Lower leg skin (tissue), 4 donors: ENCODE measurements at regions not wholly inside any gene's neighbourhood (a gene's known extent, or its start where the extent isn't known, plus 50 kb on each side); places are given as distances from the start of the nearest gene placed in this dataset.

Experiments
- DNase-seq, 2 donors: peaks; one replicate each; pipeline ENCODE4 v3.0.0-alpha.2; 2019; ENCODE audit warnings: low spot score in 2 of 2
- H3K4me3 ChIP-seq: fragments of 200-600 bp; sonication (generic); 2 replicates; pipeline ENCODE4 v1.5.1; 2017; ENCODE audit warnings: mild to moderate bottlenecking, low read depth; ENCODE audit not compliant: poor library complexity, severe bottlenecking
- POLR2A ChIP-seq, 2 donors: fragments of 450-650 bp; IDR thresholded peaks; one replicate each; pipeline ENCODE4 v1.6.1; 2016 to 2017; ENCODE audit warnings: antibody characterized with exemption in 2 of 2, mild to moderate bottlenecking in 1 of 2, moderate library complexity in 1 of 2
- WGBS, 2 donors: methylation state at CpG; one replicate each; pipeline ENCODE4 v1.1.5; 2018; 5-methylcytosine and 5-hydroxymethylcytosine counted together
- intact Hi-C: fragments of 100-400 bp; cut with DNase I; formaldehyde crosslinking; loops from one replicate; pipeline ENCODE4 v1.15.0; 2023; ENCODE audit warnings: low total_unique reads
- TF ChIP-seq, protein P1 (sequence below), 3 donors: fragments of 450-650 bp; IDR thresholded peaks; one replicate each; pipeline ENCODE4 v1.5.1; 2016; ENCODE audit warnings: antibody characterized with exemption in 3 of 3, mild to moderate bottlenecking in 3 of 3, moderate library complexity in 2 of 3

DNA sequence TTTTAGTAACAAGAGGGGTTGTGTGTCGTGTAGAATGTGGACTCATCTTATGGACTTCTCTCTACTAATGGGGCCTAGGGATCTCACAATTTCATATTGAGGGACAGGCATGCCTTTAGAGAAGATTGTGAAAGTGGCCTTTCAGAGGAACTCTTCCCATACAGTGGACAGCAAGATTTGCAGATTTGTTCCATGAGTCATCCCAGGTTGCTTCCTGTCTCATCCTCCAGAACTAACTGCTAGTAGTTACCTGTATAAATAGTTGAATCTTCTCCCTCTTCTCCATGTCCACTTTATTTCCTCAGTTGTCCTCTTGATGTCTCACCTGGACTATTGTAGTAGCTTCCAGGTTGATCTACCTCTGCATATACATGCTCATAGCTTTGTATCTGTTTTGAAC lies 997.5 kb upstream of the CTNND2 start:
- H3K4me3 ChIP-seq = no peak overlapping the region
- intact Hi-C loops = no loop called here
- TF ChIP-seq, protein P1, sequence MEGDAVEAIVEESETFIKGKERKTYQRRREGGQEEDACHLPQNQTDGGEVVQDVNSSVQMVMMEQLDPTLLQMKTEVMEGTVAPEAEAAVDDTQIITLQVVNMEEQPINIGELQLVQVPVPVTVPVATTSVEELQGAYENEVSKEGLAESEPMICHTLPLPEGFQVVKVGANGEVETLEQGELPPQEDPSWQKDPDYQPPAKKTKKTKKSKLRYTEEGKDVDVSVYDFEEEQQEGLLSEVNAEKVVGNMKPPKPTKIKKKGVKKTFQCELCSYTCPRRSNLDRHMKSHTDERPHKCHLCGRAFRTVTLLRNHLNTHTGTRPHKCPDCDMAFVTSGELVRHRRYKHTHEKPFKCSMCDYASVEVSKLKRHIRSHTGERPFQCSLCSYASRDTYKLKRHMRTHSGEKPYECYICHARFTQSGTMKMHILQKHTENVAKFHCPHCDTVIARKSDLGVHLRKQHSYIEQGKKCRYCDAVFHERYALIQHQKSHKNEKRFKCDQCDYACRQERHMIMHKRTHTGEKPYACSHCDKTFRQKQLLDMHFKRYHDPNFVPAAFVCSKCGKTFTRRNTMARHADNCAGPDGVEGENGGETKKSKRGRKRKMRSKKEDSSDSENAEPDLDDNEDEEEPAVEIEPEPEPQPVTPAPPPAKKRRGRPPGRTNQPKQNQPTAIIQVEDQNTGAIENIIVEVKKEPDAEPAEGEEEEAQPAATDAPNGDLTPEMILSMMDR (IDR thresholded peaks at IDR 0.05) = no peak
- no peak for TF ChIP-seq POLR2A (IDR thresholded peaks at IDR 0.05)
- DNase-seq = no peak
- WGBS, 2 donors = 41 to 79% methylated on average over 1 of the region's 1 CpG

DNA sequence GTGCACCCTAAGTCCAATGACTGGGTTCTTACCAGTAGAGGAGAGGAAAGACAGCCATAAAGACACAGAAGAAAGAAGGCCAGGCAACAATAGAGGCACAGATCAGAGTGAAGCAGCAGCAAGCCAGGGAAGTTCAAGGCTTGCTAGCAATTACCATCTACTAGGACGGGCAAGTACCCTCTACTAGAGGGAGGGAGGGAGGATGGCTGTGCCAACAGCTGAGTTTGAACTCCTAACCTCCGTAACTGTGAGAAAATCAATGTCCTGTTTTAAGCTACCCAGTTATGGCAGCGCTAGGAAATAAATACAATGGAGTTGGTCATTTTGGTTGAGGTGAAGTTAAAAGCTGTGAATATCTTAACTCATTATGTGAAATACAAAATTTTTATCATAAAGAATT lies 991.8 kb upstream of the CTNND2 start:
- intact Hi-C loops = no loop called here
- WGBS, 2 donors = 76 to 88% methylated on average over 3 of the region's 3 CpGs
- no peak for TF ChIP-seq POLR2A (IDR thresholded peaks at IDR 0.05)
- TF ChIP-seq, protein P1 (IDR thresholded peaks at IDR 0.05) = no peak
- H3K4me3 ChIP-seq = no peak overlapping the region
- DNase-seq = no peak

DNA sequence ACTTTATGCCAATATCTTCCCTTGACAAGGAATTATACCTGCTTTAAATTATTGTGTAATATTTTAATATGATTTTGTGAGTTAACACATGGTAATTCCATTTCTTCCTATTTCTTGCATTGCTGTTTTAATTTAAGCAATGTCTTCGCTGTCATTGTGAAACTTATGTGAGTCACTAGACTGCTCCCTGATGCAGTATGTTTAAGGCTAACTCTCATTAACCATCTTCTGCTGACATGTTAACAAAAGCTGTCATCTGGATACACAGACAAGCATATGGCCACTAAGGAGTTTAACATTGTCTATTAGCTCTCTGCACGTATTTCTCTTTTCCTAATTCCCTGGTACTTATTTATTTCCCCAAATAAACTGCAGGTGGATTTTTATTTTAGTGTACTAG lies 980.8 kb upstream of the CTNND2 start:
- intact Hi-C loops = no loop called here
- TF ChIP-seq, protein P1 (IDR thresholded peaks at IDR 0.05) = no peak
- no peak for TF ChIP-seq POLR2A (IDR thresholded peaks at IDR 0.05)
- no peak overlapping the region for H3K4me3 ChIP-seq
- no peak for DNase-seq
- WGBS, 2 donors = 58 to 71% methylated on average over 2 of the region's 2 CpGs

DNA sequence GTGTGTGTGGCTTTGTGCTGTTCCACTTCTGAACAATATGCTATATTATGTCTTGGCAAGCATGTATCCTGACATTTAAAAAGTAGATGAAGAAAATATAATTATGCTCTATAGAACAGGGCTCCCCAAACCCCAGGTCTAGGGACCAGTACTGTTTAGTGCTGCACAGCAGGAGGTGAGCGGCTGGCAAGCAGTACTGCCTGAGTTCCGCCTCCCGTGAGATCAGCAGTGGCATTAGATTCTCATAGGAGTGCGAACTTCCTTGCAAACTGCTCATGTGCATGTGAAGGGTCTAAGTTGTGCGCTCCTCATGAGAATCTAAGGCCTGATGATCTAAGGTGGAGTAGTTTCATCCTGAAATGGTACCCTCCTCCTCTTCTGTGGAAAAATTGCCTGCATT lies 979.1 kb upstream of the CTNND2 start:
- 86 to 91% methylated on average over 5 of the region's 5 CpGs for WGBS, 2 donors
- H3K4me3 ChIP-seq = no peak overlapping the region
- intact Hi-C loops = no loop called here
- DNase-seq = no peak
- TF ChIP-seq, protein P1 (IDR thresholded peaks at IDR 0.05) = no peak
- TF ChIP-seq POLR2A (IDR thresholded peaks at IDR 0.05) = no peak

DNA sequence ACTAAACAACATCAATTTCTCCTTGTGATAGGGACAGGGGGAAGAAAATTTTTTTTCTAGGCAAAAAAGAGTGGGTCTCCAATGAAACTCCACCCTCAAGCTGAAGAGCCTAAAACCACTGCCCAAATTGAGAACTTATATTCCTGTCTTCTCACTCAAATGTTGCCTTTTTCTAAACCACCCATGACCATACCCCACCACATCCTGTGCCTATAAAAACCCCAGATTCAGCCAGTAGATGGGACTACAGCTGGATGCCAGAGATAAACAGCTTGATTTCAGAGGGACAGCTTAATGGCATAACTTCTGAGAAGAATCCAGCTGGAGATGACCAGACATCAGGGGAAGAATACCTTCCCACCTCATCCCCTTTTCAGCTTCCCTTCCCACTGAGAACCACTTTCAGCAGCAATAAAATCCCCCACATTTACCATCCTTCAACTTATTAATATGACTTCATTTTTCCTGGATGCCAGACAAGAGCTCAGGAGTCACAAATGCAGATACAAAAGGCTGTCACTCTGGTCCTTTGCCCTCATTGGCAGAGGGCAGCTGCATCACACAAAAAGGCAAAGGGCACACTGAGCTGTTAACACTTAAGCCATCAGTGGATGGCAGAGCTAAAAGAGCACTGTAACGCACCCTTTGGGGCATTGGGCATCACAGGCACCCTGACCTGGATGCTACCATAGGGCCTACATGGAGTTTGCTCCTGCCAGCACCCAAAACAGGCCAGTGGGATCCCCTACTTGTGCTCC lies 972.5 kb upstream of the CTNND2 start:
- no peak for DNase-seq
- intact Hi-C loops = no loop called here
- WGBS, 2 donors = 50 to 92% methylated on average over 1 of the region's 1 CpG
- H3K4me3 ChIP-seq = no peak overlapping the region
- TF ChIP-seq POLR2A (IDR thresholded peaks at IDR 0.05) = no peak
- TF ChIP-seq, protein P1 (IDR thresholded peaks at IDR 0.05) = no peak
